Spleen (tissue), 11 donors: ENCODE measurements at regions not wholly inside any gene's neighbourhood (a gene's known extent, or its start where the extent isn't known, plus 50 kb on each side); places are given as distances from the start of the nearest gene placed in this dataset.
"Not testable (repeated sequence)": the region's sequence is repeated elsewhere in the genome, so short reads cannot be mapped to it uniquely, and the experiment has no call there.

Source experiments
- DNase-seq: peaks from one replicate; pipeline ENCODE4 v3.0.0-alpha.2; 2020
- H3K27ac ChIP-seq, 8 donors: fragments of 200-600 bp; sonication (generic) in 7 of 8; 1 replicate in 4 of 8; 2 replicates in 4 of 8; pipeline versions ENCODE4 v1.5.0 to v1.8.0; 2016 to 2021; ENCODE audit warnings: inconsistent platforms in 4 of 8, mild to moderate bottlenecking in 4 of 8, moderate library complexity in 1 of 8
- H3K27me3 ChIP-seq, 7 donors: fragments of 200-600 bp; sonication (generic) in 6 of 7; replicated peaks in 1 of 7; 1 replicate in 4 of 7; 2 replicates in 3 of 7; pipeline versions ENCODE4 v1.5.0 to v1.8.0; 2016 to 2021; ENCODE audit warnings: inconsistent platforms in 3 of 7, mild to moderate bottlenecking in 1 of 7
- H3K36me3 ChIP-seq, 6 donors: fragments of 200-600 bp; sonication (generic) in 5 of 6; 1 replicate in 4 of 6; 2 replicates in 2 of 6; pipeline versions ENCODE4 v1.5.0 to v1.8.0; 2016 to 2021; ENCODE audit warnings: inconsistent platforms in 2 of 6
- H3K4me1 ChIP-seq, 6 donors: fragments of 200-600 bp; sonication (generic) in 5 of 6; 1 replicate in 3 of 6; 2 replicates in 3 of 6; pipeline versions ENCODE4 v1.5.0 to v1.8.0; 2016 to 2021; ENCODE audit warnings: inconsistent platforms in 3 of 6
- H3K4me3 ChIP-seq, 8 donors: fragments of 200-600 bp; sonication (generic) in 7 of 8; 1 replicate in 4 of 8; 2 replicates in 4 of 8; pipeline versions ENCODE4 v1.5.0 to v1.8.0; 2016 to 2021; ENCODE audit warnings: inconsistent platforms in 4 of 8, mild to moderate bottlenecking in 4 of 8, moderate library complexity in 2 of 8
- H3K9me3 ChIP-seq, 8 donors: fragments of 200-600 bp; sonication (generic) in 7 of 8; 1 replicate in 4 of 8; 2 replicates in 4 of 8; pipeline versions ENCODE4 v1.5.0 to v1.8.0; 2016 to 2021; ENCODE audit warnings: inconsistent platforms in 4 of 8
- CTCF ChIP-seq, 11 experiments: fragments of 200-600 bp in 7 of 11; fragments of 450-650 bp in 4 of 11; sonication (generic) in 4 of 11; IDR thresholded peaks in 8 of 11; conservative IDR thresholded peaks in 3 of 11; 1 replicate in 7 of 11; 2 replicates in 4 of 11; pipeline versions ENCODE4 v1.4.0 to v1.8.0; 2016 to 2021; ENCODE audit warnings: antibody characterized with exemption in 11 of 11, inconsistent platforms in 4 of 11, mild to moderate bottlenecking in 1 of 11
- POLR2A ChIP-seq, 3 donors: fragments of 450-650 bp; IDR thresholded peaks; one replicate each; pipeline ENCODE4 v1.5.1; 2017; ENCODE audit warnings: antibody characterized with exemption in 3 of 3, mild to moderate bottlenecking in 1 of 3
- POLR2AphosphoS5 ChIP-seq, 3 donors: sonication (generic); formaldehyde crosslinking; IDR thresholded peaks; one replicate each; pipeline ENCODE4 v1.5.1; 2017; ENCODE audit warnings: antibody characterized with exemption in 3 of 3
- WGBS, 5 donors: extraction: QIAGEN DNeasy Blood & Tissue Kit in 3 of 5; methylation state at CpG; one replicate each; pipeline versions ENCODE4 v1.1.5 to v1.1.7; 2013 to 2018; 5-methylcytosine and 5-hydroxymethylcytosine counted together
- intact Hi-C: fragments of 100-400 bp; cut with DNase I; formaldehyde crosslinking; loops from one replicate; pipeline ENCODE4 v1.15.0; 2023; ENCODE audit warnings: low total_unique reads
- donor health status: healthy with polysubstance abuse.
- donor health status: DM: no; HTN: no; CAD: no; lungs with moderate emphysema.
- donor health status: DM: no; HTN: no; CAD: no.
- donor health status: Bipolar disorder and iron deficiency.
- donor health status: healthy.
- donor health status: DM: no; HTN: no; CAD: no.
- donor health status: DM: yes; HTN: yes; CAD: no.

- Histone ChIP-seq H3K4me3 (no peak overlapping the region), H3K27me3 (no peaks in the 10 kb centered on the region), H3K4me1 (no peaks in the 10 kb centered on the region), H3K36me3 (no peaks in the 10 kb centered on the region), H3K27ac (no peak overlapping the region), H3K9me3 (no peaks in the 10 kb centered on the region)
- intact Hi-C loops: no loop called here
- no peak for DNase-seq
- TF ChIP-seq POLR2A (IDR thresholded peaks at IDR 0.05): no peak
- TF ChIP-seq CTCF (IDR thresholded peaks at IDR 0.05 in 8 of 11, conservative IDR thresholded peaks at IDR 0.05 in 3 of 11): no peak
- TF ChIP-seq POLR2AphosphoS5 (IDR thresholded peaks at IDR 0.05): no peak
- 72 to 85% (median 76%) methylated on average over 4 to 5 of the region's 5 CpGs for WGBS, 5 donors
Measured at GRCh38 chr13:31385540-31385939, 185.8 kb downstream of the B3GLCT start.

- no peak overlapping the region for H3K27ac ChIP-seq
Measured at GRCh38 chr13:31394506-31394905, 194.7 kb downstream of the B3GLCT start.

GRCh38 chr13:31395090-31395489, 195.3 kb downstream of the B3GLCT start:
- H3K27ac ChIP-seq: no peak overlapping the region
- H3K36me3 ChIP-seq: no peaks in the 10 kb centered on the region
- intact Hi-C loops: no loop called here
- DNase-seq: no peak
- WGBS, 5 donors: 67 to 87% (median 82%) methylated on average over 3 of the region's 3 CpGs
- no peak overlapping the region for H3K4me3 ChIP-seq
- H3K27me3 ChIP-seq: no peaks in the 10 kb centered on the region
- no peaks in the 10 kb centered on the region for H3K4me1 ChIP-seq
- H3K9me3 ChIP-seq: peaks cover 0 to 29% (median 26%) of the 10 kb centered on the region in 8 donors
- TF ChIP-seq CTCF (IDR thresholded peaks at IDR 0.05 in 8 of 11, conservative IDR thresholded peaks at IDR 0.05 in 3 of 11) (no peak), POLR2AphosphoS5 (IDR thresholded peaks at IDR 0.05) (no peak), POLR2A (IDR thresholded peaks at IDR 0.05) (no peak)

More at GRCh38 chr13:31394506-31394905, 194.7 kb downstream of the B3GLCT start:
- DNase-seq: no peak
- TF ChIP-seq POLR2AphosphoS5 (IDR thresholded peaks at IDR 0.05): no peak
- TF ChIP-seq POLR2A (IDR thresholded peaks at IDR 0.05): no peak
- WGBS, 5 donors: 58 to 78% (median 71%) methylated on average over 4 of the region's 4 CpGs
- H3K27me3 ChIP-seq: no peaks in the 10 kb centered on the region
- no peak overlapping the region for H3K4me3 ChIP-seq
- H3K4me1 ChIP-seq: no peaks in the 10 kb centered on the region
- H3K9me3 ChIP-seq: peaks cover 0 to 23% (median 20%) of the 10 kb centered on the region in 8 donors
- intact Hi-C loops: no loop called here
- no peaks in the 10 kb centered on the region for H3K36me3 ChIP-seq

- no peaks in the 10 kb centered on the region for H3K27me3 ChIP-seq
- H3K9me3 ChIP-seq: peaks cover 2 to 41% (median 37%) of the 10 kb centered on the region in 8 donors
- no peak for TF ChIP-seq POLR2AphosphoS5 (IDR thresholded peaks at IDR 0.05)
- TF ChIP-seq CTCF (IDR thresholded peaks at IDR 0.05 in 8 of 11, conservative IDR thresholded peaks at IDR 0.05 in 3 of 11): no peak
- TF ChIP-seq POLR2A (IDR thresholded peaks at IDR 0.05): no peak
- DNase-seq: no peak
- intact Hi-C loops: no loop called here
- no peak overlapping the region for H3K27ac ChIP-seq
- H3K4me3 ChIP-seq: no peak overlapping the region
- no peaks in the 10 kb centered on the region for H3K4me1 ChIP-seq
- H3K36me3 ChIP-seq: no peaks in the 10 kb centered on the region
Measured at GRCh38 chr13:31399690-31400089, 199.9 kb downstream of the B3GLCT start.

- H3K36me3 ChIP-seq, DNase-seq, intact Hi-C loops, H3K27ac ChIP-seq, H3K4me1 ChIP-seq, H3K4me3 ChIP-seq, H3K27me3 ChIP-seq: not testable (repeated sequence)
- 78 to 87% (median 84%) methylated on average over 4 of the region's 4 CpGs for WGBS, 5 donors
- peaks cover 2 to 27% (median 24%) of the 10 kb centered on the region in 8 donors for H3K9me3 ChIP-seq
Measured at GRCh38 chr13:31403711-31404110, 203.9 kb downstream of the B3GLCT start.
